ENCODE measurements at regions not wholly inside any gene's neighbourhood (a gene's known extent, or its start where the extent isn't known, plus 50 kb on each side); places are given as distances from the start of the nearest gene placed in this dataset.
"Not testable (repeated sequence)": the region's sequence is repeated elsewhere in the genome, so short reads cannot be mapped to it uniquely, and the experiment has no call there.

DNA sequence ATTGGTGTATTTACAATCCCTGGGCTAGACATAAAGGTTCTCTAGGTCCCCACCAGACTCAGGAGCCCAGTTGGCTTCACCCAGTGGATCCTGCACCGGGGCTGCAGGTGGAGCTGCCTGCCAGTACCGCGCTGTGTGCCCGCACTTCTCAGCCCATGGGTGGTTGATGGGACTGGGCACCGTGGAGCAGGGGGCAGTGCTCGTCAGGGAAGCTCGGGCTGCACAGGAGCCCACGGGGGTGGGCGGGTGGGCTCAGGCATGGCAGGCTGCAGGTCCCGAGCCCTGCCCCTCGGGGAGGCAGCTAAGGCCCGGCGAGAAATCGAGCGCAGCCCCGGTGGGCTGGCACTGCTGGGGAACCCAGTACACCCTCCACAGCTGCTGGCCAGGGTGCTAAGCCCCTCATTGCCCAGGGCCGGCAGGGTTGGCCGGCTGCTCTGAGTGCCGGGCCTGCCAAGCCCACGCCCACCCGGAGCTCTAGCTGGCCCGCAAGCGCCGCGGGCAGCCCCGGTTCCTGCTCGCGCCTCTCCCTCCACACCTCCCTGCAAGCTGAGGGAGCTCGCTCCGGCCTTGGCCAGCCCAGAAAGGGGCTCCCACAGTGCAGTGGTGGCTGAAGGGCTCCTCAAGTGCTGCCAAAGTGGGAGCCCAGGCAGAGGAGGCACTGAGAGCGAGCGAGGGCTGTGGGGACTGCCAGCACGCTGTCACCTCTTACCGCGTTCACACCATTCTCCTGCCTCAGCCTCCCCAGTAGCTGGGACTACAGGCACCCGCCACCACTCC is 353.5 kb upstream of the HS6ST1 start:
- DNase-seq: not testable (repeated sequence)

- not testable (repeated sequence) for DNase-seq
Measured at GRCh38 chr2:128679680-128680079, 361.0 kb upstream of the HS6ST1 start.

DNA sequence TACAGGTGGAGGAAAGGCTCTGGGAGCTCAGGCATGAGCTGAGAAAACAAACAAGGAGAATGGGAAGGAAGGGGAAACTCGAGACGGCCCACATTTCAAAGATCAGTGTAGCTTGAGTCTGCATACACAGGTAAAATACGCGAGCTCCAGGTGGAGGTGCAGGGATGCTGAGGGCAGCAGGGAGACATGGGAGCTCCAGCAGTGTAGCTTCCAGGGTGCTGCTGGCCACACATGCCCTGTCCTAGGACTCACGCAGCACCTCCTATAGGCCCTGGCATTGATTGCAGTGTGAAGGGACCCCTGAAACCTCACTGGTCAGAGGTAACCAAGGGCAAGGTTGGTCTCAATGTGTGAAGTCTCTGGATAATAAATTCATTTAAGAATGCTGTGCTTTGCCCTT is 362.8 kb upstream of the HS6ST1 start:
- DNase-seq: no peak

- DNase-seq: no peak
Measured at GRCh38 chr2:128682266-128682665, 363.6 kb upstream of the HS6ST1 start.

GRCh38 chr2:128682729-128683284 is 364.1 kb upstream of the HS6ST1 start:
- DNase-seq: no peak

DNA sequence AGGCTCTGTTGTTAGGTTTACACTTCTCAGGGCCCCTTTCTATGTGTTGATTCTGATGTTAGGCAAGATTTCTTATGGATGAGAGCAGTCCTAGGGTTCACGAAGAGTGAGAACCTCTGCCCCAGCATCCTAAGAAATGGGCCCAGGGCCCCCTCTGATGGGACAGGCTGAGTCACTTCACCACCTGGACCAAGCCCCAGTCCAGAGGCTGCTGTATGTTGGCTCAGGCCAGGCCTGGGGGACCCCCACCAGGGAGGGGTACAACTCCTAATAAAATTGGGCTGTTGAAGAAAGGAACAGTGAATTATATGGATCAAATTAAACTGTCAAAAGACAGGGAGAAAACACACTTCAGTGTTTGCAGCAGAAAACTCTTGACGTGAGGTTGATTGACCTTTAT is 365.9 kb upstream of the HS6ST1 start:
- DNase-seq: no peak

DNA sequence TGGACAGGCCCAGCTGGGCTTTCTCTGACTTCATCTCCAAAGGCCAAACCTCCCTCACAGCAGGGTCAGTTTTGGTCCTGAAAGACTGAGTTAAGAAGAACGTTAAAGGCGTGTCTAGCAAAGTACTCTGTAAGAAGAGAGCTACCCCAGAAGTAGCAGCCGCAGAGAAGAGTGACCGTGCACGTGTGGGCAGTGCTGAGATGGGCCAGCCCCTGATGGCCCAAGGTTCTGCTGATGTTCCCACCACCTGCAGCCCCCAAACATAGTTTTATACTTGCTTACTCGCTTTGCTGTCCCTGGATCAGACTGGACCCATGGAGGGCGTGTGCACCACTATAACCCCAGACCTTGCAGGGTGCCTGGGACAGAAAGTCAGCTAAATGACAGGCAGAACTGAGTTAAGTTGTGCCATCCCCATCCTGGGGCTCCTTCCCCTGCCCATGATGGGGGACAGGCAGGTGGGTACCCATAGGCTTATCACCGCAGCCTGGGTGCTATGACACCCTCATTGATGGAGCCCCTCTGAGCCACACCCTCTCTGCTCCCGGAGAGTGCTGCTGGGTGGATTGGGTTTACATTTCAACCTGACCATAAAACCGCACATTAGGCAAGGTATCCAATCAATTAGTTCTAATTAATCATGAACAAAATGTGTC is 367.3 kb upstream of the HS6ST1 start:
- DNase-seq: no peak

DNA sequence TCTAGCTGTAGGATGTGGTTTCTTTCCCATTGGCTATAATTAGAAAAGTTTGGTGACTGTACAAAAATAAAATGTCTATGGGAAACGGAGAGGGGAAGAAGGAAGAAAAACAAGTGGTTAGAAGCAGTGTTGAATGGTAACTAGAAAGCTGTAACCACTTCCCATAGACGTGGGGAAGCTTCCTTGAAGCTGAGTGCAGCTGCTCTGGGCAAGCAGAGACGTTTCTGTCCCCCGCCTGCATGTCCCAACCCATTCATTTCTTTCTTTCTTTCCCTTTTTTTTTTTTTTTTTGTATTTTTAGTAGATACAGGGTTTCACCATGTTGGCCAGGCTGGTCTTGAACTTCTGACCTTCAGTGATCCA is 367.8 kb upstream of the HS6ST1 start:
- DNase-seq: no peak

- DNase-seq: no peak
Measured at GRCh38 chr2:128686881-128687555, 368.4 kb upstream of the HS6ST1 start.

DNA sequence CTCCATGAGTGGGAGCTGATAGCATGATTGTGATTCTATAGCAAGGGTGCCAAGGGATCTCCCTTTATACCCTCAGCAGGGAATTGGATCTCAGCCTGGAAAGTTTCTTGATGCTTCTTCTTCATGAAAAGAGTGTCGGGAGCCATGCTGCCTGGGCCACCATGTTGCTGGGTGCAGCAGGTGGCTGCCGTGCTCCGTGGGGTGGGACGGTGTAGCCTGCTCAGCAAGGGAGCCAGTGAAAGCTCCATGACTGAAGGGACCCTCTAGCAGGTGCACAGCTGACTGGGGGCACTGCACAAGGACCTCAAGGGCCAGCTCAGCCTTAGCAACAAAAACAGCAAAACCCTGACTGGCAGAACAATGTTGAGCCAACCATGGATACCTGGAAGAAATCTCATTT is 368.9 kb upstream of the HS6ST1 start:
- DNase-seq: no peak

GRCh38 chr2:128689971-128690370 is 371.3 kb upstream of the HS6ST1 start:
- DNase-seq: no peak

GRCh38 chr2:128690431-128690830 is 371.8 kb upstream of the HS6ST1 start:
- DNase-seq: no peak

DNA sequence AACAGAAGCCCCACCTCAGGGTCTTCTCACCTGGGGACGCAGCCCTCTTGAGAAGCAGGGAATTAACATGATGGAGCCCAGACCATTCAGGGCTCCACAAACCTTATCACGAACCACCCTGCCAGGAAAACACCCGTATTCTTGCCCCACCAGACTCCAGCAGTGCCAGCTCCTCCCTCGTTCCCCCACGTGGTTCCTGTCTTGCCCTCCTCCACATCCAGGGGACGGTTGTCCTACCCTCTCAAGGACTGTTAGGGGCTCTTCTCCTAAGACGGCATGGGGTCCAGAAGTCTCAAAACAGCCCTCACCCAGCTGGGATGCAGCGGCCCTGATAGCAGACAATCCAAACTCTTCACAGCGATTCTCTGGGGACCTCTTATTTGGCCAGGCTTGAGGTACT is 372.2 kb upstream of the HS6ST1 start:
- DNase-seq: no peak

DNA sequence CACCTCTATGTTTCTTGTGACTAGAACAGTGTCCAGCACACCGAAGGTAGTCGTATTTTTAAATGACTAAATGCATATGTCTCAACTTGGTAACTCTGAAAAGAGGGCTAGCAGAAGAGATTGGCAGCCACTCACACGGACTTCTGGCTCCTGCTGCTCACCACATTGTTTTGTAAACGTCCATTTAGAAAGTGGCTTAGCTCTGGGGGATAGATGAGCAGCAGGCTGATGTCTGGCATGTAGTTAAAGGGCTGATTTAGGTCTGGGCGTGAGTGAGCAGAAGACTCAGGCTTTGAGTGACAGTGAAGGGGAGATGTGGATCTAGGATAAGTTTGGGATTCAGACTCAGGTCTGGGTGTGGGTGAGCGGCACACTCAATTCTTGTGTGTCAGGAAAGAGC is 372.9 kb upstream of the HS6ST1 start:
- no peak for DNase-seq

DNA sequence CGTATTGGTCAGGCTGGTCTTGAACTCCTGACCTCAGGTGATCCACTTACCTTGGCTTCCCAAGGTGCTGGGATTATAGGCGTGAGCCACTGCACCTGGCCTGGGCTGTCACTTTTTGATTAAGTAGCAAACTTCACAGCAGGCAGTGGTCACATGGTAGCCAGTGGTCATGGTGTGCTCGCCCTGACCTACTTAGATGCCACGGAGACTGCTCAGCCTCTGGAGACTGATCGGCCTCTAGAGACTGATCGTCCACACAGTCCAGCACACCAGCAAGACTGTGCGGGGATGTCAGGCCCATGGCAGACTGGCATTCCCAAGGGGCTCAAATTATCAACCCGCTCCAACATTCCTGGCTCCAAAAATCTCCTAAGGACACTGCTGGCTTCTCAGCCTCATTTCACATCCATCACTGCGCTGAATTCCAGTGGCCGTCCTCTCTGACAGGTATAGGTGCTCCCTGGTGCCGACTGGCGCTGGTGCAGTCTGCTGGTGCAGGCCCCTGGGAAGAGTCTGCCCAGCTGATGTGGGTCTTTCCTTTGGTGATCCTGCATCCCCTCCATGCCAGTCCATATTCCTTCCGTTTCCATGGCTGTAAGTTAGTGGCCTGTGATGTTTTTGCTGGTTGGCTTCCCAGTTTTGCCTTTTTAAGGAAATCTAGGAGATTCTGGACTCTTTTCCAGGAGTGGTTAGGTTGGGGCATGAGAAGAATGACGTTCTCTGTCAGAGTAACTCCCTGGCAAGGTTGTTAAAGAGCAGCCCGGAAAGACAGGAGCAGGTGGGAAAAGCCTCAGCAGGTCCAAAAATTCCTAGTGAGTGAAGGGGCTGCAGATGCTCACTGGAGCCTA is 374.5 kb upstream of the HS6ST1 start:
- DNase-seq: no peak

DNA sequence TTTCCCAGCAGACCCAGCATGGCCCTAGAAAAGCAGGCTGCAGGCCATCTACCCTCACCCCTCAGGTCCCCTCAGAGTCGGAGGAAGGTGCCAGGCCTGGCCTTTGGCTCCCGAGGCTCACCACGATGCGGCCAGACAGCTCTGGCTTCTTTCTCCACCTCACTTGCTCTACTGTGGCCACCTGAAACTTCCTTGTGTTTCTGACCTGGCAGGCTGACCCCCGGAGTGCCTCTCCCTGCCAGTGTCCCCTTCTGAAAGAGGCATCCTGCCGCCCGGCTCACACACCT is 375.0 kb upstream of the HS6ST1 start:
- no peak for DNase-seq

- DNase-seq: no peak
Measured at GRCh38 chr2:128695646-128696220, 377.1 kb upstream of the HS6ST1 start.

DNA sequence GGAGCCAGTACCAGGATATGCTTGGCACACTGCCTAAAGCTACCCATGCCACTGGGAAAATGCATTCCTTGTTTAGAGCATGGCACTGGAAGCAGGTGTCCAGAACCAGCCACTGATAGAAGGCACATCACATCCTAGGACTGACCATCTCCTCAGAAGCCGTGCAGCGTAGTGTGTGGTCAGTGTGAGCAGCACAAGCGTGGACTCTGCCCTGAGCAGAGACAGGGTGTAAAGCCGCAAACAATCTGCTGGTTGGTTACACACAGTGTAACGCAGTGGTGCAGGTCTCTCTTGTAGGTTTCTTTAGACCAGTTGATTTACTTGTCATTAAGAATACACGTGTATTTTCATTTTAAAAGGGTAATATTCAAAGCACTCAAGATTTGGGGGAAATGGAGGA is 377.8 kb upstream of the HS6ST1 start:
- no peak for DNase-seq

- DNase-seq: no peak
Measured at GRCh38 chr2:128701418-128701817, 382.8 kb upstream of the HS6ST1 start.

GRCh38 chr2:128702616-128703015 is 383.9 kb upstream of the HS6ST1 start:
- no peak for DNase-seq

GRCh38 chr2:128708106-128708816 is 389.6 kb upstream of the HS6ST1 start:
- DNase-seq: no peak

- DNase-seq: no peak
Measured at GRCh38 chr2:128710242-128710641, 391.6 kb upstream of the HS6ST1 start.

Measured in stimulated activated CD4-positive, alpha-beta T cell treated with anti-CD3 and anti-CD28 coated beads, Interleukin-12 subunit alpha, Interleukin-12 subunit beta, amount 100 ng/mL, for 4 hours (primary cell).